ENCODE measurements at regions not wholly inside any gene's neighbourhood (a gene's known extent, or its start where the extent isn't known, plus 50 kb on each side); places are given as distances from the start of the nearest gene placed in this dataset.

DNA sequence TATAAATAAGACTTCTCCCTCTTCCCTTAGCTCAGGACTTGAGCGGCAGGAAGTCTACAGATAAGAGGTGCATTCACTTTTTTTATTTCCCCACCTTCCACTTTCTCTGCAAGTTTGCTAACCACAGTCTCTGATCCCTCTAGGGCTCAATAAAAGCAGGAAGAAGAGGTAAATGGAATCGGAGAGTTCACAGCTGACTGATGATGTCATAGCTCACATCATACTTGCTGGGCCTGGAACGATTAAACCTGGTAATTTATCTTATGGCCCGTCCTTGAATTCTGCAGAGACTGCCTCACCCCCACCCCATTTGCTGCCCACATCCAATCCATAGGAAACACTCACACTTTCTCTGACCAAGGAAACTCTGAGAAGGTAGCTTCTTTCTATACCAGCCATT lies 62.9 kb downstream of the DRD1 start:
- TF ChIP-seq, protein P1, sequence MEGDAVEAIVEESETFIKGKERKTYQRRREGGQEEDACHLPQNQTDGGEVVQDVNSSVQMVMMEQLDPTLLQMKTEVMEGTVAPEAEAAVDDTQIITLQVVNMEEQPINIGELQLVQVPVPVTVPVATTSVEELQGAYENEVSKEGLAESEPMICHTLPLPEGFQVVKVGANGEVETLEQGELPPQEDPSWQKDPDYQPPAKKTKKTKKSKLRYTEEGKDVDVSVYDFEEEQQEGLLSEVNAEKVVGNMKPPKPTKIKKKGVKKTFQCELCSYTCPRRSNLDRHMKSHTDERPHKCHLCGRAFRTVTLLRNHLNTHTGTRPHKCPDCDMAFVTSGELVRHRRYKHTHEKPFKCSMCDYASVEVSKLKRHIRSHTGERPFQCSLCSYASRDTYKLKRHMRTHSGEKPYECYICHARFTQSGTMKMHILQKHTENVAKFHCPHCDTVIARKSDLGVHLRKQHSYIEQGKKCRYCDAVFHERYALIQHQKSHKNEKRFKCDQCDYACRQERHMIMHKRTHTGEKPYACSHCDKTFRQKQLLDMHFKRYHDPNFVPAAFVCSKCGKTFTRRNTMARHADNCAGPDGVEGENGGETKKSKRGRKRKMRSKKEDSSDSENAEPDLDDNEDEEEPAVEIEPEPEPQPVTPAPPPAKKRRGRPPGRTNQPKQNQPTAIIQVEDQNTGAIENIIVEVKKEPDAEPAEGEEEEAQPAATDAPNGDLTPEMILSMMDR (IDR thresholded peaks at IDR 0.05): no peak
- H3K27ac ChIP-seq: no peak overlapping the region
- no peak overlapping the region for H3K4me3 ChIP-seq
- DNase-seq (ENCODE audit: low spot score): no peak

DNA sequence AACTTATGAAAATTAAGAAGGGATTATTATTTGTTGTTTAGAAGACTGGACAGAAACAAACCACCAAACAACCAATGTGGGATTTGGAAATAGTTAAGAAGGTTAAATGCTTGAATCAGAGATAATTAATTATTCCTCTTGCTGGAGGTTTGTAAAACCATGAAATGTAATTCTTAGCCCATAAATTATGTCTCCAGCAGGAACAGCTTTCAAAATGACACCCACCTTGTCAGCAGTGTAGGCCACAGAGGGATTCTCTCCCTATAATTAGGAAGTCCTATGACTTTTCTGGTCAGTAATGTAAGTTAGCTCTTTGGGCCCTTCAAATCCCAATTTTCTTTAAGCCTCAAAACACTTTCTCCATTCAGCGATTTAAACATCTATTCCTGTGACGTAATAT lies 63.3 kb downstream of the DRD1 start:
- no peak overlapping the region for H3K4me3 ChIP-seq
- TF ChIP-seq, protein P1 (IDR thresholded peaks at IDR 0.05): no peak
- no peak for DNase-seq (ENCODE audit: low spot score)
- H3K27ac ChIP-seq: no peak overlapping the region

DNA sequence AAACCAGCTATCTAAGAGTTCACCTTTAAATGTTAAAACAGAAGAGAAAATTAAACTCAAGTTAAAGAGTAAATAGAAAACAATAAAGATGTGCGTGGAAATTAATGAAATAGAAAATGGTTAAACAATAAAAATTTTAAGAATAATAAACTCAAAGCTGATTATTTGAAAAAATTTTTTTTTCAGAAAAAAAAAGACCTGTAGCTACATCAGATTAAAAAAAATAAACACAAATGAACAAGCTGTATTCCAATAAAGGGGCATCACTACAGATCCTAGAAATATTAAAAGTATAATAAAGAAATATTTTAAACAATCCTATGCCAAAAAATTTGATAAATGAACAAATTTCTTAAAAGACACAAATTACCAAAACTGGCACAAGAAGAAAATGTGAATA lies 64.1 kb downstream of the DRD1 start:
- Histone ChIP-seq H3K27ac (no peak overlapping the region), H3K4me3 (no peak overlapping the region)
- TF ChIP-seq, protein P1 (IDR thresholded peaks at IDR 0.05): no peak
- DNase-seq (ENCODE audit: low spot score): no peak

- Histone ChIP-seq H3K4me3 (no peak overlapping the region), H3K27ac (no peak overlapping the region)
- TF ChIP-seq, protein P1 (IDR thresholded peaks at IDR 0.05): no peak
- DNase-seq (ENCODE audit: low spot score): no peak
These were observed 65.4 kb downstream of the DRD1 start for GRCh38 chr5:175378444-175379028.

DNA sequence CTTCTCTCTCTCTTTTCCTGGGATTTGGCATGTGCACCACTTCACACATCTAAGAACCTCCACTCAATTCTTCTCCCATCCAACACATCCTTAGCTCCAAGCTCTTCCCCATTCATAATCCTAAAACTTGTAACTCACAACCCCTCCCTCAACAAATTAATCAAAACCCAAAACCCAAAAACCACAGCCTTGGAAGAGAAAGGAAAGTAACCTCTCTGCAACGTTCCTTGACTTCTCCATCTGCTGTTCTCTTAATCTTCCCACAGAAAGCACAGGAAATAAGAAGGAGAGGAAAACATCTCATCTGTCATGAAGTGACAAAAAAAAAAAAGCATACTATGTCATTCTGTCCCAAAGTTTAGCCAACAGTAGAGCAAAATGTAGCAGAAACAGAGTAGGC lies 66.2 kb downstream of the DRD1 start:
- no peak overlapping the region for H3K27ac ChIP-seq
- no peak overlapping the region for H3K4me3 ChIP-seq

DNA sequence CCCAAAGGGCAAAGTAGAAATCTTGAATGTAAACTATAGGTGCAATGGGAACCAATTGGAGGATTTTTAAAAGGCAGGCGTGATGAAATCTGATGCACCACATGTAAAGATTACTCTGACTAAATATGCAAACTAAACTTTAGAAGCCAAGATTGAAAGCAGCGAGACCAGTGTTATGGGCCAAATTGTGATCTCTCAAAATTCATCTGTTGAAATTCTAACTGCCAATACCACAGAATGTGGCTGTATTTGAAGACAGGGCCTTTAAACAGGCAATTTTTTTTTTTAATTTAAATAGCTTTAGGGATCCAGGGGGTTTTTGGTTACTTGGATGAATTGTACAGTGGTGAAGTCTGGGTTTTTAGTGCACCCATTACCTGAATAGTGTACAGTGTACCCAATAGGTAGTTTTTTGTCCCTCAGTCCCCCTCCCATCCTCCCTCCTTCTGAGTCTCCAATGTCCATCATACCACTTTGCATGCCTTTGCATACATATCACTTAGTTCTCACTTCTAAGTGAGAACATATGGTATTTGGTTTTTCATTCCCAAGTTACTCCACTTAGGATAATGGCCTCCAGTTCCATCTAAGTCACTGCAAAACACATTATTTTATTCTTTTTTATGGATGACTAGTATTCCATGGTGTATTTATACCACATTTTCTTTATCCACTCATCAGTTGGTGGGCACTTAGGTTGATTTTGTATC lies 69.7 kb downstream of the DRD1 start:
- no peak for DNase-seq (ENCODE audit: low spot score)
- no peak overlapping the region for H3K4me3 ChIP-seq
- TF ChIP-seq, protein P1 (IDR thresholded peaks at IDR 0.05): no peak
- H3K27ac ChIP-seq: no peak overlapping the region

More for the DNA sequence above, 66.2 kb downstream of the DRD1 start:
- DNase-seq (ENCODE audit: low spot score): no peak
- TF ChIP-seq, protein P1 (IDR thresholded peaks at IDR 0.05): no peak

GRCh38 chr5:175365866-175366265 lies 78.1 kb downstream of the DRD1 start:
- Histone ChIP-seq H3K4me3 (no peak overlapping the region), H3K27ac (no peak overlapping the region)
- DNase-seq (ENCODE audit: low spot score): no peak
- TF ChIP-seq, protein P1 (IDR thresholded peaks at IDR 0.05): no peak

Measured in coronary artery (tissue), 2 donors.